NCI-H2227 treated with DMSO at 0.1 percent for 48 hours (cell line): ENCODE measurements at regions not wholly inside any gene's neighbourhood (a gene's known extent, or its start where the extent isn't known, plus 50 kb on each side); places are given as distances from the start of the nearest gene placed in this dataset.
"Not testable (repeated sequence)": the region's sequence is repeated elsewhere in the genome, so short reads cannot be mapped to it uniquely, and the experiment has no call there.

Experiments
- DNase-seq: peaks from one replicate; lab custom pipeline; 2025; lab: John Stamatoyannopoulos, UW

DNA sequence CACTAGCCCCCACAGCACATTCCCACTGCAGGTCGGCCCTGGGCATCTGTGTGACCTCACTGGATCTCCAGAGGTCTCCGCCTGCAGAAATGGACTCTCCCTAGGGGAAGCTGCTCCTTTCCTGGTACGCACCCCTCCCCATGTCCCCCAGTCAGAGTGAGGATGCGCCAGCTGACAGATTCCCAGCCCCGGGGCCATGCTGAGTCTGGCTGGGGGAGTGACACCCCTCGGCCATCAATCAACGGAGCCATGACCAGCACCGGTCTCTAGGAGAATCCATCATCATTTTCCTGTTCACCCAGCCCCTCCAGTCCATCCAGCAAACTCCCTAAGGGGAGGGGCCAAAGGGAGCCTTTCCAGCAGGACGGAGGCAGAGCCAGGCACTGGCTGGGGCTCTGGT, 68.7 kb upstream of the PAX7 start:
- DNase-seq = no peak

DNA sequence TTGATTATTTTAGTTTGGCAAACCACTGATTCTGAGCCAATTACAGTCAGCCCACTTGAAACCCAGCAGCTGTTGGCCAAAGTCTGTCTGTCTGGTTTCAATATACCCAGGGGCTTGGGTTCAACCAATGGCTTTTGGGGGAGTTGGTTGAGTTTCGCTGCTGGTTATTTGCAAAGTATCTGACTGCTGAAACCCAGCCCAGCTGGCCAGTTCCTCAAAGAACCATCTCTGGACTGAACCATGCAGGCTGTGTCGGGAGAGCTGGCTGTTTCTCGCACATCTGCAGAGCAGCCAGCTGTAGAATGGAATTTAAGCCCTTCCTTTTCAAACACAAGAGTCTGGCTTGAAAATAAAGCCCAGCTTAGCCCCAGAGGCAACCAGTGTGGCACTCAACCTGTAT, 66.0 kb upstream of the PAX7 start:
- no peak for DNase-seq

DNA sequence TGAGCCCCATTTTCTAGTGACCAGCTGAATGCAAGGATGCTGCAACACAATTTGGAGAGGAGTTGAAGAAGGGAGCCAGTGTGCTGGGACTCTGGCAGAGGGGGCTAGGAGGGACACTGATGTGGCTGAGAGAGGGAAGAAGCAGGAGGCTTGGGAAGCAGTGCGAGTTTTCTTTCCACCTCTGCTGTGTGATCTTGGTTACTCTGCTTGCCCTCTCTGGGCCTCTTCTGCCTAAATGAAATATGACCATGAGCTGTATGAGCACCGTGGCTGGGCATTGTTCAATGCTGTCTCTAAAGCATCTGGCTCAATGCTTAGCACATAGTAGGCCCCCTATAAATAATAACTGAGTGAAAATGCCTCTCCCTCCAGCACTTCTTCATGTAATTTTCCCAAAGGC, 65.3 kb upstream of the PAX7 start:
- DNase-seq = no peak

DNA sequence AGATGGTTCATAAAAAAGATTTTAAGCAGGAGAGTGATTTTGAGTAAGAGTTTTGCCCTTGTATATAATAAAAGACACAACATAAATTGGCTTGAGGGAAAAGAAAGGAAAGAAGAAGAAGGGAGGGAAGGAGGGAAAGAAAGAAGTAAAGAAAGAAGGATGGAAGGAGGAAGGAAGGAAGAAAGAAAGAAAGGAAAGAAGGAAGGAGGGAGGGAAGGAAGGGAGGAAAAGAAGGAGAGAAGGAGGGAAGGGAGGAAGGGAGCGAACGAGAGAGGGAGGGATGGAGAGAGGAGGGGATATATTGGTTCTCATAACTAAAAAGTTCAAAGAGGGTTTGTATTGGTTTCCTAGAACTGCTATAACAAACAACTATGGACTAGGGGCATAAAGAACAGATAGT, 62.2 kb upstream of the PAX7 start:
- DNase-seq = no peak

GRCh38 chr1:18569251-18569650, 61.4 kb upstream of the PAX7 start:
- no peak for DNase-seq

- DNase-seq = no peak
These were observed 60.7 kb upstream of the PAX7 start for GRCh38 chr1:18569811-18570545.

DNA sequence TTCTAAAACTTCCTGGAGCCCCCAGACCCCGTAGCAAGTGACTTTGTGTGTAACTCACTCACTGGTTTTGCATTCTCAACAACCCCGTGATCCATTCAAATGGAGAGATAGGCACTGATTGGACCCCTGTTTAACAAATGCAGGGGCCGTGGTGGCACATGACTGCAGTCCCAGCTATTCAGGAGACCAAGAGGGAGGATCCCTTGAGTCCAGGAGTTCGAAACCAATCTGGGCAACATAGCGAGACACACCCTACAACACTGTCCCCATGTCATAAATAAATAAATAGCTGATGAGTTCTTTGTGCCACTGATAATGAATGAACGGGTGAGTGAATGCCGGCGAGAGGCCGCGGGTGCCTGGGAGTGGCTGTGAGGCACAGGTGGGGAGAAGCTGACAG, 59.4 kb upstream of the PAX7 start:
- no peak for DNase-seq

GRCh38 chr1:18572022-18572880, 58.4 kb upstream of the PAX7 start:
- no peak for DNase-seq

DNA sequence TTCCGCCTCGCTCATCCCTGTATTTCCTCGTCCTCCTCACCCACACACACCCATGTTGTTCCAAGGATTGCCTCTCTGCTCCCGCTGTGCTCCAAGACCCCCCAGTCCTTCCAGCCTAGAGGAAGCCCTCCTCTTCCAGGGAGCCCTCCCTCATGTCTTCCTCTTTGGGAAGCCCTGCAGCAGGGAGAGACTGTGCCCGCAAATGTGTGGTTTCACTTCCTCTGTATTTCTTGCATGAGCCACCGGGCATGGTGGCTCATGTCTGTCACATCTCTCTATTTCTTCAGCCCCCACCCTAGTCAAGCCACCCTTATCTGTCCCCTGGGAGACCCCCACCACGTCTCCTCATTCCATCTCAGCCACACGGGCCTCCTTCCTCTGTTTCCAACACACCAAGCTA, 57.5 kb upstream of the PAX7 start:
- DNase-seq = no peak

- no peak for DNase-seq
These were observed 55.9 kb upstream of the PAX7 start for GRCh38 chr1:18574754-18575153.

GRCh38 chr1:18575620-18576019, 55.0 kb upstream of the PAX7 start:
- DNase-seq = no peak

DNA sequence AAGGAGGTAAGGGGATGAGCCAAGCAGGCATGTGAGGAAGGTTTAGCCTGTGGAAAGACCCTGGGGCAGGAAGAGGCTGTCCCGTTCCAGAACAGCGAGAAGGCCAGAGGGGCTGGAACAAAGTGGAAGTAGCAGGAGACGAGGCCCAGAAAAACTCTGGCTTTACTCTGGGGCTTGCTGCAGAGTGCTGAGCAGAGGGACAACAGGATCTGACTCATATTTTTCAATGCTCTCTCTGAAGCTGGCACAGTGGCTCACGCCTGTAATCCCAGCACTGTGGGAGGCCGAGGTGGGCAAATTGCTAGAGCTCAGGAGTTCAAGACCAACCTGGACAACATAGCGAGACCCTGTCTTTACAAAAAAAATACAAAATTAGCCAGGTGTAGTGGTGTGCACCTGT, 52.4 kb upstream of the PAX7 start:
- DNase-seq = no peak

GRCh38 chr1:18579267-18579666, 51.4 kb upstream of the PAX7 start:
- DNase-seq = not testable (repeated sequence)

- DNase-seq = no peak
These were observed 50.6 kb upstream of the PAX7 start for GRCh38 chr1:18580047-18580446.

- no peak for DNase-seq
These were observed 49.8 kb upstream of the PAX7 start for GRCh38 chr1:18580691-18581419.
